Urinary bladder (tissue), 3 donors: ENCODE measurements at regions not wholly inside any gene's neighbourhood (a gene's known extent, or its start where the extent isn't known, plus 50 kb on each side); places are given as distances from the start of the nearest gene placed in this dataset.
A peak's percentile ranks its signal among the peaks of the same experiment; 100 is the strongest.
"Not testable (repeated sequence)": the region's sequence is repeated elsewhere in the genome, so short reads cannot be mapped to it uniquely, and the experiment has no call there.

Experiments
- DNase-seq: peaks from one replicate; pipeline ENCODE4 v3.0.0-alpha.2; 2015; ENCODE audit errors: extremely low spot score
- H3K27ac ChIP-seq: one replicate; pipeline ENCODE4 v1.5.1; 2013; ENCODE audit warnings: low read depth, mild to moderate bottlenecking, moderate library complexity
- H3K36me3 ChIP-seq: one replicate; pipeline ENCODE4 v1.6.1; 2013; ENCODE audit warnings: mild to moderate bottlenecking, moderate library complexity; ENCODE audit not compliant: insufficient read depth
- H3K4me1 ChIP-seq: one replicate; pipeline ENCODE4 v1.6.1; 2013; ENCODE audit warnings: mild to moderate bottlenecking, moderate library complexity; ENCODE audit not compliant: insufficient read depth
- H3K4me3 ChIP-seq: one replicate; pipeline ENCODE4 v1.5.1; 2013; ENCODE audit warnings: low read depth, low read length
- WGBS: extraction: QIAGEN DNeasy Blood & Tissue Kit; methylation state at CpG from one replicate; pipeline ENCODE4 v1.1.7; 2013; 5-methylcytosine and 5-hydroxymethylcytosine counted together
- donor health status: healthy with polysubstance abuse.
- donor health status: healthy.

DNA sequence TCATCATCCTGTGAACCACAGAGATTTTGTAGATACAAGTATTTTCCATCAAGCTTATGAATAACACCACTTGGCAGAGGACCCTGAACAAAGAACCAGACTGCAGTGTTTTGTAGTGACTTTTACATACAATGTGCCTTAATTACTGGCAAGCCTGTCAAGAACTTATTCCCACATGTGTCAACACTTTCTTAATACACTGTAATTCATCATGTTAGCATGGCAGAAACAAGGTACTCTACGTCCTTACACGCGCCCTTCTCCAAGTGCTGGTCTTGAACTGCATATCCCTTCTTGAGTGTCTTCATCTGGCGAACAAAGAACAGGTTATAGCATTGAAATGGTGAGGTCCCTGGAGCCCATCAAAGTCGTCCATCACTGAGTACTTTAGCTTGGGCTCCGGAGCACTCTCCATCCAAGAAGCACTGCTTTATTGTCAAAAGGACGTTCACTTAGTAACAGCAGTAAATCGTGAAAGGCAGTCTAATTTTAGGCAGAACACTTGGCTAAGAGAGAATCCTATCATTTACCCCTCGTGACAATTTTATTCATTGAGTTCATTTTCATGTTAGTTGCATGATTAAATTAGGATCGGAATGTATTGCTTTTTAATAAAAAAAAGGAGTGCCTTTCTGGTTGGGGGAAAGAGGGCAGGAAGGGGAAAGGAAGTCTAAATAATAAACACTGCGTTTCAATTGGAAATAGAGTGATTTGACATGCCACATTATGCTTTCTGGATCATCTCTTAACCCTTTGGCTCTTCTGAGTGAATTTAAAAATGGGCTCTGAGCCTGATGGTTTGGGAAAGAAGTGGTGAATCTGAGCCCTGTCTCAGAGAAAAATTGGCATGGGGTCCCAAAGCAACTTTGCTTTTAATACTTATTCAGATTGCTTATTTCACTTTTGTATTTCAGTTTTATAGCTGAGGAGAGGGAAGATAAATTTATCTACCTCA lies 376.1 kb downstream of the DLEU7 start:
- Histone ChIP-seq H3K4me1 (no peaks in the 10 kb centered on the region), H3K4me3 (no peak overlapping the region), H3K36me3 (no peaks in the 10 kb centered on the region), H3K27ac (no peak overlapping the region)
- 59% methylated on average over 11 of the region's 11 CpGs for WGBS
- DNase-seq = no peak

- Histone ChIP-seq H3K36me3 (no peaks in the 10 kb centered on the region), H3K27ac (no peak overlapping the region), H3K4me3 (no peak overlapping the region), H3K4me1 (no peaks in the 10 kb centered on the region)
- 87% methylated on average over 13 of the region's 13 CpGs for WGBS
- DNase-seq = no peak
Measured at GRCh38 chr13:50468849-50469669, 374.4 kb downstream of the DLEU7 start.

GRCh38 chr13:50473050-50473449 lies 370.4 kb downstream of the DLEU7 start:
- 100% methylated on average over 1 of the region's 3 CpGs for WGBS
- not testable (repeated sequence) for DNase-seq, H3K4me3 ChIP-seq, H3K27ac ChIP-seq, H3K36me3 ChIP-seq, H3K4me1 ChIP-seq

DNA sequence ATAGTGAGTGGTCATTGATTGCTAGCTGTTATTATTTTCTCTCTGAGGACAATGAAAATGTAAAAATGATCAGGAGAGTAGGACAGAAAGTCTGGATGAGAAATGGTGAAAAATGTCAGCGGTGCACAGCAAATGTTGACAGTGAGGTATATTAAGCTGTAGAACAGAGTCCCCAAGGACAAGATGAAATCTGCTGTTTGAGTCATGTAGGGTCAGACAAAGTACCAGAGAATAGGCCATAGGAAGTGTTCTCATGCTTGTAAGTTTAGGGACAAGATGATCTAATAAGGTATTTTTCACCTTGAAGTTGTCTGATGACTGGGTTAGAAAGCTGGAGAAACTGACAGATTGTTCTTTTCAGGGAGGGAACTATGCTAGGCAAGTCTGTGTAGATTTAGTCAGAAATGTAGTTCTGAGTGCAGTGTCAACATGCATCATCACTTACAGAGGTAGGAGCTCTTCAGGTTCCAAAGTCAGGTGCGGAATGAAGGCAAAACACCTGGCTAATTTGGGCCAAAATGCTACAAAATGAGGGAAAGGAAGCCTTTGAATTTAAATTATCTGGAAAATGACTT lies 369.3 kb downstream of the DLEU7 start:
- WGBS = 86% methylated on average over 2 of the region's 2 CpGs
- H3K4me1 ChIP-seq = no peaks in the 10 kb centered on the region
- H3K27ac ChIP-seq = no peak overlapping the region
- DNase-seq = no peak
- no peaks in the 10 kb centered on the region for H3K36me3 ChIP-seq
- H3K4me3 ChIP-seq = no peak overlapping the region

GRCh38 chr13:50476577-50477285 lies 366.8 kb downstream of the DLEU7 start:
- H3K4me1 ChIP-seq = no peaks in the 10 kb centered on the region
- DNase-seq = no peak
- no peak overlapping the region for H3K4me3 ChIP-seq
- H3K36me3 ChIP-seq = no peaks in the 10 kb centered on the region
- 75% methylated on average over 5 of the region's 5 CpGs for WGBS
- H3K27ac ChIP-seq = no peak overlapping the region

GRCh38 chr13:50481936-50482335 lies 361.6 kb downstream of the DLEU7 start:
- no peaks in the 10 kb centered on the region for H3K36me3 ChIP-seq
- no peak overlapping the region for H3K4me3 ChIP-seq
- H3K4me1 ChIP-seq = no peaks in the 10 kb centered on the region
- no peak overlapping the region for H3K27ac ChIP-seq
- no peak for DNase-seq

- no peak overlapping the region for H3K27ac ChIP-seq
- WGBS = 71% methylated on average over 3 of the region's 3 CpGs
- no peaks in the 10 kb centered on the region for H3K36me3 ChIP-seq
- no peak overlapping the region for H3K4me3 ChIP-seq
- DNase-seq = no peak
- H3K4me1 ChIP-seq = no peaks in the 10 kb centered on the region
Measured at GRCh38 chr13:50483416-50483815, 360.1 kb downstream of the DLEU7 start.

DNA sequence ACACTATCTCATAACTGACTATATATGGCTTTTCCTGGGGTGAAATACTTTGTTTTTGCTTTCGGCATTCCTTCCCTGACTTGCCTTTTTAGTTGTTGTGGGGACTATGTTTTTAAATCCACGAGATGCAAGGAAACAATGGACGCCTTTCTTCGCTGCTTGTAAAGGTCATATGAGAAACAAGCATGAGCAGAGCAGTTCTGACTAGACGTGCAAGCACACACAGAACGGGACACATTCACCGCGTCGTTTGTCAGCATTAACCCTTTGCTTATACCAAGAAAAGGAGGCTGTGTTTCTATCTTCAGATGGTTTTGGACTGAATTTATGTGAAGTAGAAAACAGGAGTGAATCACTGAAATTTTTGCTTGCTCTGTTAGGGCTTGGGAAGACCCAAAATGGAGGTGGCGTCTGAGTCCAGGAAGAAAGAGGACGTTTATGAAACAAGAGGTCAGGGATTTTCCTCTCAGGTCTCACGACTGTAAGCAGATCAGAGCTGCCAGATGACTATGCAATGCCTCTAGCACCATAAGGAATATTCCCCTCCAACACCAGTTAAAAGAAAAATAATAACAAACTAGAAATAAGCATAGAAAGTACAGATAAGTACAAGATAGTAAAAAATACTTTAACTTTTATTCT lies 358.9 kb downstream of the DLEU7 start:
- H3K27ac ChIP-seq = no peak overlapping the region
- H3K4me3 ChIP-seq = no peak overlapping the region
- 64% methylated on average over 12 of the region's 12 CpGs for WGBS
- no peak for DNase-seq
- no peaks in the 10 kb centered on the region for H3K4me1 ChIP-seq
- H3K36me3 ChIP-seq = no peaks in the 10 kb centered on the region

- WGBS = 52% methylated on average over 8 of the region's 8 CpGs
- no peak overlapping the region for H3K27ac ChIP-seq
- no peaks in the 10 kb centered on the region for H3K36me3 ChIP-seq
- DNase-seq = peak; percentile 14
- no peaks in the 10 kb centered on the region for H3K4me1 ChIP-seq
- no peak overlapping the region for H3K4me3 ChIP-seq
Measured at GRCh38 chr13:50485979-50486935, 357.2 kb downstream of the DLEU7 start.

DNA sequence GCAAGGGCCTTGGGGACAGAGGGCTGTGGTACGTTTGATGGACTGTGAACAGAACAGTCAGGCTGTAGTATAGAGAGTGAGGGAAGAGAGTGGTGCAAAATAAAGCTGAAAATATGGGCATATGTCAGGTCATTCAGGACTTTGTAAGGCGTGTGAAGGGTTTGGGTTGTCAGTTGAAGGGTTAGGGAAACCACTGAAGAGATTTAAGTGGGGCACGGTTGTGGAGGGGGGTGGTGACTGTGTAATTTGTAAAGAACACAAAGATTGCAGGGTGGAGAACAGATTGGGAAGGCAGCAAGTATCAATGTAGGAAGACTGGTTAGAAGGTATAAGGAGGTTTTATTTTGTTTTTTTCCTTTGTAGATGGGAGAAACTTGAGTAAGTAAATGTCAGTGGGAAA lies 349.8 kb downstream of the DLEU7 start:
- Histone ChIP-seq H3K4me3 (no peak overlapping the region), H3K4me1 (no peaks in the 10 kb centered on the region), H3K36me3 (no peaks in the 10 kb centered on the region), H3K27ac (no peak overlapping the region)
- DNase-seq = no peak
- 77% methylated on average over 3 of the region's 3 CpGs for WGBS

DNA sequence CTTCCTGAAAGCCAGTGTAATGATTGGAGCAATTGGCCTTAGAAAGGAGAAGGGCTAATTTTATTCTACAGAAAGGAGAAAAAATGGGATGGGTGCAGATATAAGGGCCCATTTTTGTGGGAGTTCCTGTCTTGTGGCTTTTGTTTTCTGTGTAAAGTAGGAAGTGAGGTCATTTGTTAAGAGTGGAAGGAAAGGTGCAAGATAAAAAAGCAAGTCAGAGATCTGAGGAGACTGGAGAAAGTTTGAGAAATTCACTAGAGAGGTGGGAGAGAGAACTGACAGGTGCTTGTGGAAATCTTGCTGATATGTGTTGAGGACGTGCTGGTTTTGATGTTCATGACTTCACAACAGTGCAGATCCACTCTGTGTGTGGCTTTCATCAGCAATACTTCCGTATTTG lies 349.4 kb downstream of the DLEU7 start:
- no peaks in the 10 kb centered on the region for H3K36me3 ChIP-seq
- 80% methylated on average over 2 of the region's 2 CpGs for WGBS

GRCh38 chr13:50503212-50503611 lies 340.3 kb downstream of the DLEU7 start:
- not testable (repeated sequence) for H3K4me3 ChIP-seq, H3K36me3 ChIP-seq, H3K27ac ChIP-seq, H3K4me1 ChIP-seq, DNase-seq
- 100% methylated on average over 1 of the region's 1 CpG for WGBS

More for the DNA sequence above, 349.4 kb downstream of the DLEU7 start:
- Histone ChIP-seq H3K27ac (no peak overlapping the region), H3K4me3 (no peak overlapping the region), H3K4me1 (no peaks in the 10 kb centered on the region)
- DNase-seq = no peak
